Stimulated activated CD8-positive, alpha-beta memory T cell treated with anti-CD3 and anti-CD28 coated beads, Interleukin-15, amount 100 ng/mL, for 1 hour (primary cell): ENCODE measurements at regions not wholly inside any gene's neighbourhood (a gene's known extent, or its start where the extent isn't known, plus 50 kb on each side); places are given as distances from the start of the nearest gene placed in this dataset.
A peak's percentile ranks its signal among the peaks of the same experiment; 100 is the strongest.
"Not testable (repeated sequence)": the region's sequence is repeated elsewhere in the genome, so short reads cannot be mapped to it uniquely, and the experiment has no call there.

ENCODE experiments used
- DNase-seq: peaks from one replicate; pipeline ENCODE4 v3.0.0-alpha.2; 2020; ENCODE audit warnings: low read depth

DNA sequence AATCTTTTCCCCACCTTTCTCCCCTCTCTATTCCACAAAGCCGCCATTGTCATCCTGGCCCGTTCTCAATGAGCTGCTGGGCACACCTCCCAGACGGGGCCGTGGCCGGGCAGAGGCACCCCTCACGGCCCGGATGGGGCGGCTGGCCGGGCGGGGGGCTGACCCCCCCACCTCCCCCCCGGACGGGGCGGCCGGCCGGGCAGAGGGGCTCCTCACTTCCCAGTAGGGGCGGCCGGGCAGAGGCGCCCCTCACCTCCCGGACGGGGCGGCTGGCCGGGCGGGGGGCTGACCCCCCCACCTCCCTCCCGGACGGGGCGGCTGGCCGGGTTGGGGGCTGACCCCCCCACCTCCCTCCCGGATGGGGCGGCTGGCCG is 85.6 kb downstream of the OR2B2 start:
- not testable (repeated sequence) for DNase-seq

DNA sequence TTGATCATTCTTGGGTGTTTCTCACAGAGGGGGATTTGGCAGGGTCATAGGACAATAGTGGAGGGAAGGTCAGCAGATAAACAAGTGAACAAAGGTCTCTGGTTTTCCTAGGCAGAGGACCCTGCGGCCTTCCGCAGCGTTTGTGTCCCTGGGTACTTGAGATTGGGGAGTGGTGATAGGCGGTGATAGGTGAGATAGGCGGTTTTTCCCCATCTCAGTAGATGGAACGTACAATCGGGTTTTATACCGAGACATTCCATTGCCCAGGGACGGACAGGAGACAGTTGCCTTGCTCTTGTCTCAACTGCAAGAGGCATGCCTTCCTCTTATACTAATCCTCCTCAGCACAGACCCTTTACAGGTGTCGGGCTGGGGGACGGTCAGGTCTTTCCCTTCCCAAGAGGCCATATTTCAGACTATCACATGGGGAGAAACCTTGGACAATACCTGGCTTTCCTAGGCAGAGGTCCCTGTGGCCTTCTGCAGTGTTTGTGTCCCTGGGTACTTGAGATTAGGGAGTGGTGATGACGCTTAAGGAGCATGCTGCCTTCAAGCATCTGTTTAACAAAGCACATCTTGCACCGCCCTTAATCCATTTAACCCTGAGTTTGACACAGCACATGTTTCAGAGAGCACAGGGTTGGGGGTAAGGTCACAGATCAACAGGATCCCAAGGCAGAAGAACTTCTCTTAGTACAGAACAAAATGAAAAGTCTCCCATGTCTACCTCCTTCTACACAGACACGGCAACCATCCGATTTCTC is 86.2 kb downstream of the OR2B2 start:
- not testable (repeated sequence) for DNase-seq

DNA sequence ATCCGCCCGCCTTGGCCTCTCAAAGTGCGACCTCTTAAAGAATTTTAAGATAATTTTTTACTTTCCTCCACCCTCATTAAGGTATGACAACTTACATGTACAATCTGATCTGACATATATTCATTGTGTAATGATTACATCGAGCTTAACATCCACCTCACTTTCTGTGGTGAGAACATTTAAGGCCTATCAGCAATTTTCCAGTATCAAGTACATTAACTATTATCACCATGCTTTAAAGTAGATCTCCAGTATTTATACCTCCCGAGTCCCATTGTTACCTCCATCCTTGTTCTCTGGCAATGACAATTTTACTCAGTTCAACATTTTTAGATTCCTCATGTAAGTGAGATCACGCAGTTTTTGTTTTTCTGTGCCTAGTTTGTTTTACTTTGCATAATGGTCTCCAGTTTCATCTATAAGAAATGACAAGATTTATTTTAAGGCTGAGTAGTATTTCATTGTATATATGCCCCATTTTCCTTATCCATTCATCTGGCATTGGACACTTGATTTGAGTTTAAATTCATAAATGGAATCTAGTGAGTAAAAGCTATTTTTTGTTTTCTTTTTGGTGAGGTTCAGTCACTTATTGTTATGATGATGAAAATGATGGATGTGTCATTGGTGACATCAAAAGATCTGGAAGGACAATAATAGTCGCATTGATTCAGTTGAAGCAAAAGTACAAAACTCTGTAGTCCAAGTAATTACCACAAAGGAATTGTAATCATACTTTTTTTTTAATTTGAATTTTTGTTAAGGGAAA is 87.0 kb downstream of the OR2B2 start:
- no peak for DNase-seq

DNA sequence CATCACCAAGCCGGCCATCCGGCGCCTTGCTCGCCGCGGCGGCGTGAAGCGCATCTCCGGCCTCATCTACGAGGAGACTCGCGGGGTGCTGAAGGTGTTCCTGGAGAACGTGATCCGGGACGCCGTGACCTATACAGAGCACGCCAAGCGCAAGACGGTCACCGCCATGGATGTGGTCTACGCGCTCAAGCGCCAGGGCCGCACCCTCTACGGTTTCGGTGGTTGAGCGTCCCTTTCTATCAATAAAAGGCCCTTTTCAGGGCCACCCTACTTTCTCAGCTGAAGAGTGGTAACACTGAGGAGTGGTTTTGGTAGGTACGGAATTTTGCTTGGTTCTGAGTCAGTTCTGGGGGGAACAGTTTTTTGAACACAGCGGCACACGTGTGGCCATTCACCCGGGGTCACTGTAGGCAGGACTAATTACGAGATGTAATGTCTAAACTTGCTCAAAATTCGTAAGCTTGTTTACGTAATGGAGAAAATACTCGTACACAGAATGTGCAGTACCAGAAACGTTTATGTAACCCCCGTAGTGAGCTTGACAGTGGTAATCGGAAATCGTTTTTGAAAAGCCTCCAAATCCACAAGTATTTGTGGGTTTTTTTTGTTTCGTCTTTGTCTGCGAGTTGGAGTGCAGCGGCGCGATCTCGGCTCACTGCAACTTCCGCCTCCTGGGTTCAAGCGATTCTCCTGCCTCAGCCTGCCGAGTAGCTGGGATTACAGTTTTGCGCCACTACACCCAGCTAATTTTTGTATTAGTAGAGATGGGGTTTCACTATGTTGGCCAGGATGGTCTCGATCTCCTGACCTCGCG is 87.8 kb downstream of the OR2B2 start:
- DNase-seq: not testable (repeated sequence)

DNA sequence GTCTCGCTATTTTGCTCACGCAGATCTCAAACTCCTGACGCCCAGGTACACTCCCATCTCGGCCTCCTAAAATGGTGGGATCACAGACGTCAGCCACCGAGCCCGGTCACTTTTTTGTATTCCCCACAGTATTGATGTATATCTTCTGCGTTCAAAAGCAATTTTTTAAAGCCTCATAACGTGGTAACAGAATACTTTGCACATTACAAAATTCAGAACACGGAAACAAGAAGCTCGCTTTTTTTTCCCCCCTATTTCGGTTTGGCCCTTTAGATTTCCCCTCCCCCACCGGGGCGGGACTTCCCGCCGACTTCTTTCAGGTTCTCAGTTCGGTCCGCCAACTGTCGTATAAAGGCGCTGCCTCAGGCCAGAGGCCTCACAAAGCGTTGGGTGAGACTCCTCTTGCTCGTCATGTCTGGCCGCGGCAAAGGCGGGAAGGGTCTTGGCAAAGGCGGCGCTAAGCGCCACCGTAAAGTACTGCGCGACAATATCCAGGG is 88.4 kb downstream of the OR2B2 start:
- not testable (repeated sequence) for DNase-seq

DNA sequence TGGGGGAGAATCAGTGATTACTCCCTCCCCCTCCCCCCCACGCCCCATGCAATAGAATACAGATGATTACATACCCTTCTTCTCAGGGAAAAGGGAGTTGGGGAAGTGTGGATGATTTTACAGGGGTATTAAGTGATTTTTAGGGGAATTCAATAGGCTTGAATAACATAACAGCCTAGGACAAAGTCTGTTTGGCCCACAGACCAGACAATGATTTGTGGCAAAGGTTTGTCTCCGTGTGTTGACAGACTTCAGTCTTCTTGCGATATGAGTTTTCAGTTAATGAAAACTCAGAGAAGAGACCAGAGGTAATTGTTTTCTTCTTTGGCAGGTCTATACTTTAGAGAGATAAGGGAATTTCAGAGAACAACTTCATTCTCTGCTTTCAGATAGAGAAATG is 95.3 kb downstream of the OR2B2 start:
- DNase-seq: no peak

DNA sequence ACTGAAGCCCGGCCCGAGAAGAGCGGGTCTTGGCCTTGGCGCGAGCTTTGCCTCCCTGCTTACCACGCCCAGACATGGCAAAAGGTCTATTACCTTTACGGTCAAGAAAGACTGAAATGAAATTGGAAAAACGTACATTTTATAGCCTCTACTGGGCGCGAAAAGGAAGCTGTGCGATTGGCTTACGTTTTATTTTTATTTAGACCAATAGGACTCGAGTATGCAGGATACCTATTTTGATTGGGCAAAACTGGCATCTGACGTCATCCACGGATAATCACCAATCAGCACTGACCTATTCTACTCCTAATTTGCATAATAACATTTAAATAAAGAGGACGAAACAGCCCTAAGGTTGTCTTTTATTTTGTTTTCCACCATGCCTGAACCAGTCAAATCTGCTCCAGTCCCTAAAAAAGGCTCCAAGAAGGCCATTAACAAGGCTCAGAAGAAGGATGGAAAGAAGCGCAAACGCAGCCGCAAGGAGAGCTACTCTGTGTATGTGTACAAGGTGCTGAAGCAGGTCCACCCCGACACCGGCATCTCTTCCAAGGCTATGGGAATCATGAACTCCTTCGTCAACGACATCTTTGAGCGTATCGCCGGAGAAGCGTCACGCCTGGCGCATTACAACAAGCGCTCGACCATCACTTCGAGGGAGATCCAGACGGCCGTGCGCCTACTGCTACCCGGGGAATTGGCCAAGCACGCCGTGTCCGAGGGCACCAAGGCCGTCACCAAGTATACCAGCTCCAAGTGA is 97.4 kb downstream of the OR2B2 start:
- DNase-seq: no peak

DNA sequence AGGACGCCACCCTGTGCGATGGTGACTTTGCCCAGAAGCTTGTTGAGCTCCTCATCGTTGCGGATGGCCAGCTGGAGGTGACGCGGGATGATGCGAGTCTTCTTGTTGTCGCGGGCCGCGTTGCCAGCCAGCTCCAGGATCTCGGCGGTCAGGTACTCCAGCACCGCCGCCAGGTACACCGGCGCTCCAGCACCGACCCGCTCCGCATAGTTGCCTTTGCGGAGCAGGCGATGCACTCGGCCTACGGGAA is 97.9 kb downstream of the OR2B2 start:
- DNase-seq: not testable (repeated sequence)

DNA sequence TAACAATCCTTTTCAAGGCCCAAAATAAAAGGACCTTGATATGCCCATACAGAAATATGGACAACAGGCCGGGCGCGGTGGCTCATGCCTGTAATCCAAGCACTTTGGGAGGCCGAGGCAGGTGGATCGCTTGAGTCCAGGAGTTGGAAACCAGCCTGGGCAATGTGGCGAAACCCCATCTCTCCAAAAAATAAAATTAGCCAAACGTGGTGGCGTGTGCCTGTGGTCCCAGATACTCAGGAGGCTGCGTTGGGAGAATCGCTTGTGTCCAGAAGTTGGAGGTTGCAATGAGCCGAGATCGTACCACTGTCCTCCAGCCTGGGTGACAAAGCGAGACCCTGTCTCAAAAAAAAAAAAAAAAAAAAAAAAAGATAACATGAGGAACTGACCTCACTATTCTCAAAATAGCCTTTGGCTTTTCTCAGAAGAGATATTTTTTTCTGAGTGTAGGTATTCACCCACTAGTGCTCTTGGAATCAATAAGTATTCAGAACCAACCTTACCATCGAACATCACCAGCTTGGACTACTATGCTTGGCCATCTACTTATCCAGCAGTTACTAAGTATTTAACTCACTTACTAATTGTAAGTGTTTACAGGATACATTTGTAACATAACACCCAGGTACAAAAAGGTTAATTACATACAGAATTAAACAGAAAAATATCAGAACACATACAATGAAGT is 99.2 kb downstream of the OR2B2 start:
- no peak for DNase-seq

DNA sequence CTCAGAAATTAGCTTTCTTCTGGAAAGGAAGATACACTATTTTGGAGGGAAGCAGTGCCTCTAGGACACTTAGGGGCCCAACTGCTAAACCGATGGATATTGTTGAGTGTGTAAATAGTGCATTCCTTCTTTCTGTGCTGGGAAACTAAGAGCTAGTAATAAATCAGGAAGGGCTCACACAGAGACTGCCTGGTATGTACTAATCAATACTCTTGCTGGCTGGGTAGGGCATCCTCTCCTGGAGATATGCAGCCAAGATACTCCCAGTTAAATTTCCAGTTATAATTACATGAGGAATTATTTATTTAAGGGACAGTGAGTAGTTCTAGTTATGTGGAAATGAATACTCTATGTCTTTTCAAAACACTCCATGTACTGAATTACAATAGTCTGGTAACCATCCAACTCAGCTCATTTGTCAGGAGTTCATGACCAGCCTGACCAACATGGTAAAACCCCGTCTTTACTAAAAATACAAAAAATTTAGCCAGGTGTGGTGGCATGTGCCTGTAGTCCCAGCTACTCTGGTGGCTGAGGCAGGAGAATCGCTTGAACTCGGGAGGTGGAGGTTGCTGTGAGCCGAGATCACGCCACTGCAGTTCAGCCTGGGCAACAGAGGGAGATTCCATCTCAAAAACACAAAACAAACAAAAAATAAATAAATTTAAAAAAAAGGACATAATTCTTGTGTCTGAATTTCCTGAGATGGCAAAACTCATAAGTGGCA is 100.0 kb downstream of the OR2B2 start:
- no peak for DNase-seq

DNA sequence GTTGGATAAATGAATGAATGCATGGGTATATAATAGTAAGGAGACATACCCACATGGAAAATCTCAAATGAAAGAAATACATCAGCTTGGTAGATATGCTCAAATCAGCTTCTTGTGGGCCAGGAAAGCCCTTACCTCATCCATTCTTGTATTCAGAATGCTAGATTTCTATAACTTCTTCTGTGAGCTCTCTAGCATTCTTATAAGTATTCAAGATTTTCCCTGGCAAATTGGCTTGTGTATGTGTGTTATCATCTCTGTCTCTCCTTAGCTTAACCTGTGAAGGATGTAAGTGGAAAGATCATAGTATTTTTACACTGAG is 100.8 kb downstream of the OR2B2 start:
- DNase-seq: no peak

DNA sequence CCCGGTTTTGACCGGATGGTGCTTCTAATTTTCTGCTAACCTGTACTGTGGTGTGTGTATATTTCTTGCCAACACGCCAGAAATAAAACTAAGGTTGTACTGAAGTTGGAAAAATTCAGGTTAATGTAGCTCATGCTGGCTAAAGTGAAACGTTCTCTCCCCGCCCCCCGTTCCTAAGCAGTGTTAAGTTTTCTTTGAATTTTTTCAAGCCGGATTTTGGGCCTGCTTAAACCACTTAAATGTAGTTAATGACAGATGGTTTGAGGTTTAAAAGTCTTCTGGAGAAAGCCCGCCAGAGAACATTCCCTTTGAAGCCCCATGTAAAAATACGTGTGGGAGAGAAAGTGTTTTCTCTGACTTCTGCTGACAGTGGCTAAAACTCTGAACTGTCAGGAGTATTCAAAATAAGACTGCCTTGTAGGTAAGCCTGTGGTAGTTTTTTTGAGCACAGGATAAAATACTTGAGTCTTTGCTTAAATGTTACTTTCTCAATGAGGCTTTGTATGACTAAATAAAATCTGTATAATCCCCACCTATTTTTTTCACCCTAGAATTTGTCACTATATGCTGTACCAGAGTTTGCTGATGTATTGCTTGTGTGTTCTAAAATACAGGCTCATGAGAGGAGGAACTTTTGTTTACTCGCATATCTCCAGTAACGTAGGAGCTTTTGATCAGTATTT is 101.3 kb downstream of the OR2B2 start:
- no peak for DNase-seq

DNA sequence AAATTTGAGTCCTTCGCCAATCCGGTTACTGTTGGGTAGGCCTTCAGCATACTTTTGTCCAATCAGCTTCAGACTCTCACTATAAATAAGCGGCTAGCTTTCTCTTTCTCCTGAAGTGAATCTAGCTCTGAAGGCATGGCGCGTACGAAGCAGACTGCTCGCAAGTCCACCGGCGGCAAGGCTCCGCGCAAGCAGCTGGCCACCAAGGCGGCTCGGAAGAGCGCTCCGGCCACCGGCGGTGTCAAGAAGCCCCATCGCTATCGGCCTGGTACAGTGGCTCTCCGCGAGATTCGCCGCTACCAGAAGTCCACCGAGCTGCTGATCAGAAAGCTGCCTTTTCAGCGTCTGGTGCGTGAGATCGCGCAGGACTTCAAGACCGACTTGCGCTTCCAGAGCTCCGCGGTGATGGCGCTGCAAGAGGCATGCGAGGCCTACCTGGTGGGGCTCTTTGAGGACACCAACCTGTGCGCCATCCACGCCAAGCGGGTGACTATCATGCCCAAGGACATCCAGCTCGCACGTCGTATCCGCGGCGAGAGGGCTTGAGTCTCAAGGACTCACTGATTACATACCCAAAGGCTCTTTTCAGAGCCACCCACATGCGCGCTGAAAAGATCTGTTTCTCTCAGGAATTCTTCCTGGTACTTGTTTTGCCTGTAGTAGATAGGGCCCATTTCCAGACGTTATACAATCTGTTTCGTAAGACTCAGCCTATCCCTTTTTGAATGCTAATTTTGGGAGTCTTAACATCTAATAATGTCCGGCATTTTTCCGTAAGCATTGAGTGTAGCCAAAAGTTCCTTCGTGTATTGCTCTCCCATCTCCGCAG is 102.0 kb downstream of the OR2B2 start:
- DNase-seq: peak; percentile 44

DNA sequence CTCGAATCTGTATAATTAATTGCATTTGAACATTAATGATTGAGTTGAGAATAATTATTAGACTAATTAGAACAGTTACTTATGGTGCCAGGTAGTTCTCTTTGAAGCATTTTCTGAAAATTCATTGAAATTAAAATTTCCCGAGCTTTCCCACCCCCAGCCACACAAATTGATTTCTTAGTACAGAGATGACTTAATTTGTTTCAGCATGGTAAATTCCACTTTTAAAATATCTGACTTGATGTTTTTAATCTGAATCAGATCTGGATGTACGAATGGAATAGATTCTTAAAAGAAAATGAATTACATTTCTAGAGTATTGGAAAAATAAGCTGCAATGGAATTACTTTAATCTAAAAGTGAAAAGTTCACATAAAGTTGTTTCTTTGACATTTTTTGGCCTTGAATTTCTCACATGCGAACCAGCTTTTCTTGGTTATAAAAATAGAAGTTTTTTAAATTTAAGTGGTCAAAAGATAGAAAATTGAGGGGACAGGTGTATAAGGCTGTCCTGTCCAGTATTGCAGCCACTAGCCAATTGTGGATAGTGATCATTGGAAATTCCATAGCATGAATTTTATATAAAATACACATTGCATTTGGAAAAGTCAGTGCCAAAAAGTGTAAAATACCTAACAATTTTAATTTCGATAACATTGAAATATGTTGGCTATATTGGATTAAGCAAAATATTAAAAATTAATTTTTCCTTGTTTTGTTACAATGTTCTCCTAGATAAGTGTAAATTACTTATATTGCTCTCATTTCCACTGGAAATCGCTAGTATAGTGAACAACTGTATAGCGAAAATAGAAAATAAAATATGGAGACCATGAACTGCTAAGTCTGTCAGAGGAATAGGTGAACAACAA is 102.9 kb downstream of the OR2B2 start:
- no peak for DNase-seq

DNA sequence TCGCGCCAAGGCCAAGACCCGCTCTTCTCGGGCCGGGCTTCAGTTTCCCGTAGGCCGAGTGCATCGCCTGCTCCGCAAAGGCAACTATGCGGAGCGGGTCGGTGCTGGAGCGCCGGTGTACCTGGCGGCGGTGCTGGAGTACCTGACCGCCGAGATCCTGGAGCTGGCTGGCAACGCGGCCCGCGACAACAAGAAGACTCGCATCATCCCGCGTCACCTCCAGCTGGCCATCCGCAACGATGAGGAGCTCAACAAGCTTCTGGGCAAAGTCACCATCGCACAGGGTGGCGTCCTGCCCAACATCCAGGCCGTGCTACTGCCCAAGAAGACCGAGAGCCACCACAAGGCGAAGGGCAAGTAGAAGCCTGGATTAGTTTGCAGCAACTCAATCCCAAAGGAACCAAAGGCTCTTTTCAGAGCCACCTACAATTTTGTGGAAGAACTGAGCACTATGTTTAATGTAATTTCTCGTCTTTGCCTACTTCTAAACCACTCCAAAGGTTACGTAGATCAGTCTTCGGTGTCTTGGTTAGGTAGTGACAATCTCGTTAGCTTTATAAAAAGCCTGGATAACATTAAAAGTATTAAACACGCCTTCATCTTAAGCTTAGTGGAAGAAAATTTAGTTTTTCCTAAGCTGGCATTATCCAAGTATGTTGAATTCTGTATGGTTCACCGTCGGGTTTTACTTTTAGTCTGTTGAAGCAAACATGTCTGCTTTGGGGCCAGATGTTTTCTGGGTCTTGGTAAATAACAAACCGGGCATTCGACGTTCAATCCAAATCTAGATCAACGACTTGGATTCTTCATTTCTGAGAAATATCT is 103.7 kb downstream of the OR2B2 start:
- DNase-seq: not testable (repeated sequence)

DNA sequence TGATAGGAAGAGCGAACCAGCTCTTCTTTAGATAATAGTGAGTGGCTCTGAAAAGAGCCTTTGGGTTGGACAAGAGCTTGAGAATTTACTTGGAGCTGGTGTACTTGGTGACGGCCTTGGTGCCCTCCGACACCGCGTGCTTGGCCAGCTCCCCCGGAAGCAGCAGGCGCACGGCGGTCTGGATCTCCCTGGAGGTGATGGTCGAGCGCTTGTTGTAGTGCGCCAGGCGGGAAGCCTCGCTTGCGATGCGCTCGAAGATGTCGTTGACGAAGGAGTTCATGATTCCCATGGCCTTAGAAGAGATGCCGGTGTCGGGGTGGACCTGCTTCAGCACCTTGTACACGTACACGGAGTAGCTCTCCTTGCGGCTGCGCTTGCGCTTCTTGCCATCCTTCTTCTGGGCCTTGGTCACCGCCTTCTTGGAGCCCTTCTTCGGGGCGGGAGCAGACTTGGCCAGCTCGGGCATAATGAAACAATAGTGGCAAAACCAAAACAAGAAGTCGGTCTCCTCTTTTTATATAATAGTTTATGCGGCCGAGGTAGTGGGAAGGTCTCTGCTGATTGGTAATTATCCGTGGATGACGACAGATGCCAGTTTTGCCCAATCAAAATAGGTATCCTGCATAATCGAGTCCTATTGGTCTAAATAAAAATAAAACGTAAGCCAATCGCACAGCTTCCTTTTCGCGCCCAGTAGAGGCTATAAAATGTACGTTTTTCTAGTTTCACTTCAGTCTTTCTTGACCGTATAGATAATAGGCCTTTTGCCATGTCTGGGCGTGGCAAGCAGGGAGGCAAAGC is 104.6 kb downstream of the OR2B2 start:
- DNase-seq: peak; percentile 21

DNA sequence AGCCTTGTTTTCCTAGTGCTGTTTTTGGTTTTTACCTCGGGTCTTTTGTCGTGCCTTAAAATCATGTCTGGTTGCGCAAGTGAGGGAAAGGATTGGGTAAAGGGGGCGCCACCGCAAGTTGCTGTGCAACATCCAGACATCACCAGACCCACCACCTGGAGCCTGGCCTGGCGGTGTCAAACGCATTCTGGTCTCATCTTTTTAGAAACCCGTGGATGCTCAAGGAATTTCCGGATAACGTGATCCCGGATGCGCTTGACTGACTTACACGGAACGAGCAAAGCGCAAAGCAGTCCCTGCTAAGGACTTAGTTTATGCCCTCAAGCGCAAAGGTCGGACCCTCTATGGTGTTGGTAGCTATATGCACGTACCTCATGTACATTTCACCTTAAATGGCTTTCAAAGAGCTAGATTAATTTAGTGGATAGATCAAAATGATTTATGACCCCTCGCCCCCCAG is 105.2 kb downstream of the OR2B2 start:
- no peak for DNase-seq
